ENCODE measurements at regions not wholly inside any gene's neighbourhood (a gene's known extent, or its start where the extent isn't known, plus 50 kb on each side); places are given as distances from the start of the nearest gene placed in this dataset.

GRCh38 chr3:153961494-153961893, 159.7 kb upstream of the ARHGEF26 start:
- TF ChIP-seq EZH2 (IDR thresholded peaks at IDR 0.05; ENCODE audit: low read length) (no peak), CTCF (optimal IDR thresholded peaks at IDR 0.05 in 1 of 3, IDR thresholded peaks at IDR 0.05 in 1 of 3, conservative IDR thresholded peaks at IDR 0.05 in 1 of 3; ENCODE audit: extremely low read depth in 1 of 3, insufficient read depth in 2 of 3, low read length in 3 of 3) (no peak)
- Histone ChIP-seq H3K79me2 (ENCODE audit: control insufficient read depth, insufficient read depth, low read length) (no peaks in the 10 kb centered on the region), H2AFZ (ENCODE audit: control insufficient read depth, low read length) (no peak overlapping the region), H4K20me1 (ENCODE audit: control insufficient read depth, extremely low read depth, insufficient read depth, low read length) (no peaks in the 10 kb centered on the region), H3K4me1 (ENCODE audit: control insufficient read depth, extremely low read depth, insufficient read depth, low read length) (no peaks in the 10 kb centered on the region), H3K36me3 (ENCODE audit: control insufficient read depth in 2 of 2, extremely low read depth in 1 of 2, insufficient read depth in 2 of 2, low read length in 2 of 2) (no peaks in the 10 kb centered on the region), H3K27me3 (ENCODE audit: control insufficient read depth, extremely low read depth, insufficient read depth, low read length) (no peaks in the 10 kb centered on the region), H3K4me2 (ENCODE audit: control insufficient read depth, extremely low read depth, insufficient read depth, low read depth, low read length) (no peak overlapping the region), H3K9me1 (ENCODE audit: control insufficient read depth, extremely low read depth, insufficient read depth, low read length) (no peaks in the 10 kb centered on the region), H3K4me3 (ENCODE audit: control insufficient read depth in 2 of 3, extremely low read depth in 1 of 3, insufficient read depth in 2 of 3, low read depth in 1 of 3, low read length in 3 of 3) (no peak overlapping the region), H3K9me3 (ENCODE audit: control insufficient read depth, low read depth, low read length) (no peaks in the 10 kb centered on the region), H3K9ac (ENCODE audit: control insufficient read depth, extremely low read depth, insufficient read depth, low read length) (no peak overlapping the region), H3K27ac (ENCODE audit: control insufficient read depth, insufficient read depth, low read length) (no peak overlapping the region)
- FAIRE-seq (no peak), DNase-seq (ENCODE audit: low read depth, low spot score) (no peak)
- dilution Hi-C loops (cut with MboI; ENCODE audit: extremely low pct_ligation_motif_present, low sequenced_read_pairs): no loop called here

GRCh38 chr3:153963012-153963411, 158.2 kb upstream of the ARHGEF26 start:
- no peaks in the 10 kb centered on the region for H3K9me1 ChIP-seq (ENCODE audit: control insufficient read depth, extremely low read depth, insufficient read depth, low read length)
- no peaks in the 10 kb centered on the region for H3K27me3 ChIP-seq (ENCODE audit: control insufficient read depth, extremely low read depth, insufficient read depth, low read length)
- DNase-seq (ENCODE audit: low read depth, low spot score): no peak

More at GRCh38 chr3:153963012-153963411, 158.2 kb upstream of the ARHGEF26 start:
- H4K20me1 ChIP-seq (ENCODE audit: control insufficient read depth, extremely low read depth, insufficient read depth, low read length): no peaks in the 10 kb centered on the region
- H3K4me2 ChIP-seq (ENCODE audit: control insufficient read depth, extremely low read depth, insufficient read depth, low read depth, low read length): no peak overlapping the region
- no peak overlapping the region for H3K9ac ChIP-seq (ENCODE audit: control insufficient read depth, extremely low read depth, insufficient read depth, low read length)
- dilution Hi-C loops (cut with MboI; ENCODE audit: extremely low pct_ligation_motif_present, low sequenced_read_pairs): no loop called here
- no peaks in the 10 kb centered on the region for H3K79me2 ChIP-seq (ENCODE audit: control insufficient read depth, insufficient read depth, low read length)
- no peak for FAIRE-seq
- no peak overlapping the region for H3K27ac ChIP-seq (ENCODE audit: control insufficient read depth, insufficient read depth, low read length)
- H3K36me3 ChIP-seq (ENCODE audit: control insufficient read depth in 2 of 2, extremely low read depth in 1 of 2, insufficient read depth in 2 of 2, low read length in 2 of 2): no peaks in the 10 kb centered on the region
- H2AFZ ChIP-seq (ENCODE audit: control insufficient read depth, low read length): no peak overlapping the region
- H3K4me3 ChIP-seq (ENCODE audit: control insufficient read depth in 2 of 3, extremely low read depth in 1 of 3, insufficient read depth in 2 of 3, low read depth in 1 of 3, low read length in 3 of 3): no peak overlapping the region
- H3K4me1 ChIP-seq (ENCODE audit: control insufficient read depth, extremely low read depth, insufficient read depth, low read length): no peaks in the 10 kb centered on the region
- TF ChIP-seq CTCF (optimal IDR thresholded peaks at IDR 0.05 in 1 of 3, IDR thresholded peaks at IDR 0.05 in 1 of 3, conservative IDR thresholded peaks at IDR 0.05 in 1 of 3; ENCODE audit: extremely low read depth in 1 of 3, insufficient read depth in 2 of 3, low read length in 3 of 3): no peak
- no peak for TF ChIP-seq EZH2 (IDR thresholded peaks at IDR 0.05; ENCODE audit: low read length)
- no peaks in the 10 kb centered on the region for H3K9me3 ChIP-seq (ENCODE audit: control insufficient read depth, low read depth, low read length)
